Liver (tissue), 8 donors: ENCODE measurements at regions not wholly inside any gene's neighbourhood (a gene's known extent, or its start where the extent isn't known, plus 50 kb on each side); places are given as distances from the start of the nearest gene placed in this dataset.

Experiments
- DNase-seq: peaks from one replicate; pipeline ENCODE4 v3.0.0-alpha.2; 2017; ENCODE audit warnings: low spot score
- H3K27ac ChIP-seq, 2 donors: one replicate each; pipeline ENCODE4 v1.7.0; 2013; ENCODE audit warnings: inconsistent platforms in 2 of 2, low read length in 2 of 2, control low read depth in 1 of 2, low read depth in 1 of 2, mild to moderate bottlenecking in 1 of 2
- H3K27me3 ChIP-seq, 4 donors: one replicate each; pipeline versions ENCODE4 v1.6.1 to v1.7.0; 2013; ENCODE audit warnings: low read length in 3 of 4, inconsistent platforms in 1 of 4, mild to moderate bottlenecking in 1 of 4, moderate library complexity in 1 of 4; ENCODE audit not compliant: control insufficient read depth in 4 of 4, insufficient read depth in 4 of 4
- H3K36me3 ChIP-seq, 4 donors: one replicate each; pipeline versions ENCODE4 v1.6.1 to v1.7.0; 2013; ENCODE audit warnings: low read length in 3 of 4, mild to moderate bottlenecking in 3 of 4, low read depth in 1 of 4, moderate library complexity in 1 of 4; ENCODE audit not compliant: control insufficient read depth in 4 of 4, insufficient read depth in 3 of 4
- H3K4me1 ChIP-seq, 4 donors: one replicate each; pipeline versions ENCODE4 v1.6.1 to v1.7.0; 2013; ENCODE audit warnings: low read length in 3 of 4, mild to moderate bottlenecking in 3 of 4, moderate library complexity in 1 of 4; ENCODE audit not compliant: control insufficient read depth in 4 of 4, insufficient read depth in 4 of 4
- H3K4me3 ChIP-seq, 3 donors: one replicate each; pipeline versions ENCODE4 v1.6.1 to v1.7.0; 2013; ENCODE audit warnings: low read length in 3 of 3, control low read depth in 1 of 3, low read depth in 1 of 3, mild to moderate bottlenecking in 1 of 3
- H3K9ac ChIP-seq, 2 donors: one replicate each; pipeline ENCODE4 v1.7.0; 2013; ENCODE audit warnings: low read length in 2 of 2, mild to moderate bottlenecking in 2 of 2, moderate library complexity in 2 of 2, control low read depth in 1 of 2, low read depth in 1 of 2
- H3K9me3 ChIP-seq, 4 donors: one replicate each; pipeline versions ENCODE4 v1.6.1 to v1.7.0; 2013; ENCODE audit warnings: low read length in 3 of 4; ENCODE audit not compliant: control insufficient read depth in 4 of 4
- CTCF ChIP-seq: fragments of 150-350 bp; IDR thresholded peaks from 2 replicates; pipeline ENCODE4 v1.5.1; 2017; ENCODE audit warnings: improper control_type of control experiment, low read depth, low read length; ENCODE audit not compliant: missing input control
- EGR1 ChIP-seq, 2 donors: IDR thresholded peaks; 2 replicates each; pipeline ENCODE4 v1.6.1; 2016 to 2018; ENCODE audit warnings: antibody characterized with exemption in 2 of 2, low read depth in 2 of 2
- FOXA1 ChIP-seq: IDR thresholded peaks from 2 replicates; pipeline ENCODE4 v1.6.1; 2016; ENCODE audit warnings: antibody characterized with exemption
- FOXA2 ChIP-seq: IDR thresholded peaks from 2 replicates; pipeline ENCODE4 v1.6.1; 2016; ENCODE audit warnings: antibody characterized with exemption
- GABPA ChIP-seq, 2 donors: IDR thresholded peaks in 1 of 2; conservative IDR thresholded peaks in 1 of 2; 2 replicates each; pipeline ENCODE4 v1.6.1; 2016; ENCODE audit warnings: antibody characterized with exemption in 2 of 2, mild to moderate bottlenecking in 1 of 2, moderate library complexity in 1 of 2
- HNF4A ChIP-seq, 2 donors: conservative IDR thresholded peaks; 2 replicates each; pipeline ENCODE4 v1.6.1; 2016; ENCODE audit warnings: antibody characterized with exemption in 2 of 2, mild to moderate bottlenecking in 2 of 2
- JUND ChIP-seq, 2 donors: IDR thresholded peaks; 2 replicates each; pipeline ENCODE4 v1.6.1; 2016; ENCODE audit warnings: antibody characterized with exemption in 2 of 2
- MAX ChIP-seq: IDR thresholded peaks from 2 replicates; pipeline ENCODE4 v1.6.1; 2016; ENCODE audit warnings: antibody characterized with exemption
- NR2F2 ChIP-seq: IDR thresholded peaks from 2 replicates; pipeline ENCODE4 v1.6.1; 2016; ENCODE audit warnings: antibody characterized with exemption
- RAD21 ChIP-seq, 2 donors: IDR thresholded peaks; 2 replicates each; pipeline ENCODE4 v1.6.1; 2016; ENCODE audit warnings: antibody characterized with exemption in 2 of 2, mild to moderate bottlenecking in 2 of 2
- RXRA ChIP-seq, 2 donors: IDR thresholded peaks; 2 replicates each; pipeline ENCODE4 v1.6.1; 2017 to 2018; ENCODE audit warnings: antibody characterized with exemption in 2 of 2, mild to moderate bottlenecking in 1 of 2
- WGBS: extraction: QIAGEN DNeasy Blood & Tissue Kit; methylation state at CpG from one replicate; pipeline ENCODE4 v1.1.7; 2013; 5-methylcytosine and 5-hydroxymethylcytosine counted together
- TF ChIP-seq, protein P1 (sequence below): IDR thresholded peaks from 2 replicates; pipeline ENCODE4 v1.6.1; 2016; ENCODE audit warnings: antibody characterized with exemption
- TF ChIP-seq, protein P2 (sequence below): IDR thresholded peaks from 2 replicates; pipeline ENCODE4 v1.6.1; 2016; ENCODE audit warnings: antibody characterized with exemption, mild to moderate bottlenecking
- TF ChIP-seq, protein P3 (sequence below): IDR thresholded peaks from 2 replicates; pipeline ENCODE4 v1.6.1; 2016; ENCODE audit warnings: antibody characterized with exemption
- donor health status: healthy.
- donor health status: healthy.
- donor health status: healthy.
- donor health status: healthy.
- donor health status: healthy.

DNA sequence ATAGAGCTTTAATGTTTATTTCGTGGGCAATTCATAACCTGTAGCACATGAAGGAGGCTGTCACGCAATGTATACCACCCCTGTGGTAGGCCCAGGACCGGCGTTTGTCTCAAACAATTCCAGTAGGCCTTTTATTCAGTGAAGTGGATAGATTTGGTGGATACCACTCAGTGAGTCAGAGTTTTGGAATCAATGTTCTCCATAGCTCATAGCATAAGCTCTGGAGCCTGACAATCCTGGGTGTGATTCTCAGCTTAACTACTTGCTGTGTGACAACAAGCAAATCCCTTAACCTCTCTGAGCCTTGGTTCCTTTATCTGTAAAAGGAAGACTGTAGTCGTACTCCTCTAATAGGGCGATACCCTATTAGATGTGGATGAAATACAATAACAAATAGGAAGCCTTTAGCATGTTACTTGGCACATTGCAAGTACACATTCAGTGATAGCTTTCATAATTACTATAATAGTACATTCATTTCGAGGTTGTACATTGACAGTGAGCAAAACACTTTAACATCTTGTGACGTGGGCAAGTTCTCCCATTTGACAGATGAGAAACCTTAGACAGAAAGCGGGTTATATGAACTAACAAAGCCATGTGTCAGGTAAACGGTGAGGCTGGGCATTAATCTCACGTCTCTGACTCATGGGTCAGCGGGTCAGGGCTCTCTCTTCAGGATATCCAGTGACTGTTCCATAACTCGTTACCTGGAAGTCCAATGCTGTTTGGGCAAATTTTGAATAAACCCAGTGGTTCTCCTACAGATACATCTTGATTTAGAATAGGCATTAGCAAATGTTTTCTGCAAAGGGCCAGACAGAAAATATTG lies 130.8 kb downstream of the C9orf152 start:
- WGBS = 85% methylated on average over 13 of the region's 13 CpGs
- no peak for DNase-seq
- H3K4me1 ChIP-seq = peaks cover 0 to 2% (median 2%) of the 10 kb centered on the region in 4 donors

DNA sequence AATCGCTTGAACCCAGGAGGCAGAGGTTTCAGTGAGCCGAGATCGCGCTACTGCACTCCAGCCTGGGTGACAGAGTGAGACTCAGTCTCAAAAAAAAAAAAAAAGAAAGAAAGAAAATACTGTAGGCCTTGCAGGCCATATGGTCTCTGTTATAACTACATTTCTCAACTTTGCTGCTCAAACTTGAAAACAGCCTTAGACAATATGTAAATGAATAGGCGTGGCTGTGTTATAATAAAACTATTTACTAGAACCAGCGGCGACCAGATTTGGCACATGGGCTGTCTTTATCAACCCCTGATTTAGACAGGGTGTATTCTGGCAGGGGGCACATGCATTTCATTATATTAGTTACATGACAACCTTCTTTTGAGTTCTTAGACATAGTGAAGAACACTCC lies 130.0 kb downstream of the C9orf152 start:
- no peaks in the 10 kb centered on the region for H3K27me3 ChIP-seq
- no peaks in the 10 kb centered on the region for H3K36me3 ChIP-seq
- 91% methylated on average over 7 of the region's 7 CpGs for WGBS
- DNase-seq = no peak
- H3K27ac ChIP-seq = no peak overlapping the region
- no peak overlapping the region for H3K4me3 ChIP-seq
- peaks cover 0 to 2% (median 2%) of the 10 kb centered on the region in 4 donors for H3K4me1 ChIP-seq
- no peak overlapping the region for H3K9ac ChIP-seq
- H3K9me3 ChIP-seq = no peaks in the 10 kb centered on the region
- TF ChIP-seq FOXA1 = no peak
- TF ChIP-seq RXRA (IDR thresholded peaks at IDR 0.05) = no peak
- no peak for TF ChIP-seq JUND (IDR thresholded peaks at IDR 0.05)
- TF ChIP-seq MAX = no peak
- no peak for TF ChIP-seq GABPA (IDR thresholded peaks at IDR 0.05 in 1 of 2, conservative IDR thresholded peaks at IDR 0.05 in 1 of 2)
- no peak for TF ChIP-seq RAD21 (IDR thresholded peaks at IDR 0.05)
- TF ChIP-seq HNF4A (conservative IDR thresholded peaks at IDR 0.05) = no peak
- TF ChIP-seq EGR1 (IDR thresholded peaks at IDR 0.05; ENCODE audit: low read depth in 2 of 2) = no peak
- TF ChIP-seq, protein P1, sequence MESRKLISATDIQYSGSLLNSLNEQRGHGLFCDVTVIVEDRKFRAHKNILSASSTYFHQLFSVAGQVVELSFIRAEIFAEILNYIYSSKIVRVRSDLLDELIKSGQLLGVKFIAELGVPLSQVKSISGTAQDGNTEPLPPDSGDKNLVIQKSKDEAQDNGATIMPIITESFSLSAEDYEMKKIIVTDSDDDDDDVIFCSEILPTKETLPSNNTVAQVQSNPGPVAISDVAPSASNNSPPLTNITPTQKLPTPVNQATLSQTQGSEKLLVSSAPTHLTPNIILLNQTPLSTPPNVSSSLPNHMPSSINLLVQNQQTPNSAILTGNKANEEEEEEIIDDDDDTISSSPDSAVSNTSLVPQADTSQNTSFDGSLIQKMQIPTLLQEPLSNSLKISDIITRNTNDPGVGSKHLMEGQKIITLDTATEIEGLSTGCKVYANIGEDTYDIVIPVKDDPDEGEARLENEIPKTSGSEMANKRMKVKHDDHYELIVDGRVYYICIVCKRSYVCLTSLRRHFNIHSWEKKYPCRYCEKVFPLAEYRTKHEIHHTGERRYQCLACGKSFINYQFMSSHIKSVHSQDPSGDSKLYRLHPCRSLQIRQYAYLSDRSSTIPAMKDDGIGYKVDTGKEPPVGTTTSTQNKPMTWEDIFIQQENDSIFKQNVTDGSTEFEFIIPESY = no peak
- TF ChIP-seq, protein P2, sequence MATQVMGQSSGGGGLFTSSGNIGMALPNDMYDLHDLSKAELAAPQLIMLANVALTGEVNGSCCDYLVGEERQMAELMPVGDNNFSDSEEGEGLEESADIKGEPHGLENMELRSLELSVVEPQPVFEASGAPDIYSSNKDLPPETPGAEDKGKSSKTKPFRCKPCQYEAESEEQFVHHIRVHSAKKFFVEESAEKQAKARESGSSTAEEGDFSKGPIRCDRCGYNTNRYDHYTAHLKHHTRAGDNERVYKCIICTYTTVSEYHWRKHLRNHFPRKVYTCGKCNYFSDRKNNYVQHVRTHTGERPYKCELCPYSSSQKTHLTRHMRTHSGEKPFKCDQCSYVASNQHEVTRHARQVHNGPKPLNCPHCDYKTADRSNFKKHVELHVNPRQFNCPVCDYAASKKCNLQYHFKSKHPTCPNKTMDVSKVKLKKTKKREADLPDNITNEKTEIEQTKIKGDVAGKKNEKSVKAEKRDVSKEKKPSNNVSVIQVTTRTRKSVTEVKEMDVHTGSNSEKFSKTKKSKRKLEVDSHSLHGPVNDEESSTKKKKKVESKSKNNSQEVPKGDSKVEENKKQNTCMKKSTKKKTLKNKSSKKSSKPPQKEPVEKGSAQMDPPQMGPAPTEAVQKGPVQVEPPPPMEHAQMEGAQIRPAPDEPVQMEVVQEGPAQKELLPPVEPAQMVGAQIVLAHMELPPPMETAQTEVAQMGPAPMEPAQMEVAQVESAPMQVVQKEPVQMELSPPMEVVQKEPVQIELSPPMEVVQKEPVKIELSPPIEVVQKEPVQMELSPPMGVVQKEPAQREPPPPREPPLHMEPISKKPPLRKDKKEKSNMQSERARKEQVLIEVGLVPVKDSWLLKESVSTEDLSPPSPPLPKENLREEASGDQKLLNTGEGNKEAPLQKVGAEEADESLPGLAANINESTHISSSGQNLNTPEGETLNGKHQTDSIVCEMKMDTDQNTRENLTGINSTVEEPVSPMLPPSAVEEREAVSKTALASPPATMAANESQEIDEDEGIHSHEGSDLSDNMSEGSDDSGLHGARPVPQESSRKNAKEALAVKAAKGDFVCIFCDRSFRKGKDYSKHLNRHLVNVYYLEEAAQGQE = no peak
- TF ChIP-seq FOXA2 = no peak
- TF ChIP-seq, protein P3, sequence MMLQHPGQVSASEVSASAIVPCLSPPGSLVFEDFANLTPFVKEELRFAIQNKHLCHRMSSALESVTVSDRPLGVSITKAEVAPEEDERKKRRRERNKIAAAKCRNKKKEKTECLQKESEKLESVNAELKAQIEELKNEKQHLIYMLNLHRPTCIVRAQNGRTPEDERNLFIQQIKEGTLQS = no peak

More for the DNA sequence above, 130.8 kb downstream of the C9orf152 start:
- TF ChIP-seq GABPA (IDR thresholded peaks at IDR 0.05 in 1 of 2, conservative IDR thresholded peaks at IDR 0.05 in 1 of 2) = no peak
- TF ChIP-seq CTCF = no peak
- TF ChIP-seq, protein P1 = no peak
- no peak for TF ChIP-seq RAD21 (IDR thresholded peaks at IDR 0.05)
- TF ChIP-seq, protein P3 = no peak
- no peak for TF ChIP-seq NR2F2
- no peak for TF ChIP-seq MAX
- Histone ChIP-seq H3K27ac (no peak overlapping the region), H3K27me3 (no peaks in the 10 kb centered on the region), H3K36me3 (no peaks in the 10 kb centered on the region), H3K9ac (no peak overlapping the region), H3K4me3 (no peak overlapping the region), H3K9me3 (no peaks in the 10 kb centered on the region)
